ENCODE measurements at regions not wholly inside any gene's neighbourhood (a gene's known extent, or its start where the extent isn't known, plus 50 kb on each side); places are given as distances from the start of the nearest gene placed in this dataset.

DNA sequence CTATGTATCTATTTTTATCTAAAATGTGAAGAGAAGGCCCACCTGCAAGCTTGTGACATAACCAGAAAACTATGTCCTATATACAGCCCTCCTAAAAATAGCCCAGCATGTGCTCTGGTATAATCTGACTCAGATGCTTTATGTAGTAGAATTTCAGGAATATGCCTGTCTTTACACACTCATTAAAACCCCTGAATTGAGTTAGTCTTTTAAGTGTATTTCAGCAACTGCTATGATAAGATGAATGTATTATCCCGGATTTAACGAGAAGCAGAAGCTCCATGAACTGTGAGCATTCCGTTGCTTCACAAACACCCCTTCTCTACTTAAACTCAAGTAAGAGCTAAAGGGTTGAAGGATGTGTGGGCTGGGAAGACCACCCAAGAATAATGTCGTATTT, 89.9 kb upstream of the PRICKLE1 start:
- Histone ChIP-seq H3K27ac (no peak overlapping the region), H3K36me3 (replicated peaks in 1 of 2) (no peaks in the 10 kb centered on the region), H3K9me3 (replicated peaks in 1 of 3) (no peaks in the 10 kb centered on the region), H3K27me3 (no peaks in the 10 kb centered on the region), H3K4me3 (no peak overlapping the region), H3K4me1 (replicated peaks in 1 of 2) (no peaks in the 10 kb centered on the region)
- TF ChIP-seq POLR2A (IDR thresholded peaks at IDR 0.05): no peak
- TF ChIP-seq, protein P1, sequence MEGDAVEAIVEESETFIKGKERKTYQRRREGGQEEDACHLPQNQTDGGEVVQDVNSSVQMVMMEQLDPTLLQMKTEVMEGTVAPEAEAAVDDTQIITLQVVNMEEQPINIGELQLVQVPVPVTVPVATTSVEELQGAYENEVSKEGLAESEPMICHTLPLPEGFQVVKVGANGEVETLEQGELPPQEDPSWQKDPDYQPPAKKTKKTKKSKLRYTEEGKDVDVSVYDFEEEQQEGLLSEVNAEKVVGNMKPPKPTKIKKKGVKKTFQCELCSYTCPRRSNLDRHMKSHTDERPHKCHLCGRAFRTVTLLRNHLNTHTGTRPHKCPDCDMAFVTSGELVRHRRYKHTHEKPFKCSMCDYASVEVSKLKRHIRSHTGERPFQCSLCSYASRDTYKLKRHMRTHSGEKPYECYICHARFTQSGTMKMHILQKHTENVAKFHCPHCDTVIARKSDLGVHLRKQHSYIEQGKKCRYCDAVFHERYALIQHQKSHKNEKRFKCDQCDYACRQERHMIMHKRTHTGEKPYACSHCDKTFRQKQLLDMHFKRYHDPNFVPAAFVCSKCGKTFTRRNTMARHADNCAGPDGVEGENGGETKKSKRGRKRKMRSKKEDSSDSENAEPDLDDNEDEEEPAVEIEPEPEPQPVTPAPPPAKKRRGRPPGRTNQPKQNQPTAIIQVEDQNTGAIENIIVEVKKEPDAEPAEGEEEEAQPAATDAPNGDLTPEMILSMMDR (IDR thresholded peaks at IDR 0.05): no peak
- intact Hi-C loops (cut with DNase I): no loop called here
- no peak for DNase-seq
- WGBS, 4 donors: 47 to 63% (median 54%) methylated on average over 4 of the region's 4 CpGs

DNA sequence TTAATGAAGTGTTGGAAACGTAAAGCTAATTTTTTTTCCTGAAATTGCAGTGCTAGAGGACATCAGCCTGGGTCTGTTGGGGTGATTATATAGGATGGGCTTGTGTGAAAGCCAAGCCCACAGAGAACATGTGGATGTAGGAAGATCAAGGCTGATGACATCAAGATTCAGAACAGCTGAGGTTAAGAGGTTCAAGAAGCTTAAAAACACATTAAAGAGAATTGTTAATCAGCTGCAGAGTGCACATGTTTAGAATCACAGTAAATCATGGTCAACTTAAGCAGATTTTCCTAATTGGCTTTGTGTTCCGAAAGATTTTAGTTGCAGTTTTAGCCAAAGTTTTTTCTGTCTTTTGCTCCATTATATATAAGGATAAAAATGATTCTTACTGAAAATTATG, 87.9 kb upstream of the PRICKLE1 start:
- intact Hi-C loops (cut with DNase I): no loop called here
- 68 to 78% (median 71%) methylated on average over 2 of the region's 2 CpGs for WGBS, 4 donors

GRCh38 chr12:42673535-42673934, 84.0 kb upstream of the PRICKLE1 start:
- no peaks in the 10 kb centered on the region for H3K9me3 ChIP-seq (replicated peaks in 1 of 3)
- H3K36me3 ChIP-seq (replicated peaks in 1 of 2): no peaks in the 10 kb centered on the region
- no peak for DNase-seq
- H3K4me3 ChIP-seq: no peak overlapping the region
- TF ChIP-seq, protein P1 (IDR thresholded peaks at IDR 0.05): no peak
- no peak for TF ChIP-seq POLR2A (IDR thresholded peaks at IDR 0.05)
- WGBS, 4 donors: 75 to 84% (median 80%) methylated on average over 3 of the region's 3 CpGs
- H3K4me1 ChIP-seq (replicated peaks in 1 of 2): no peaks in the 10 kb centered on the region
- intact Hi-C loops (cut with DNase I): no loop called here
- no peak overlapping the region for H3K27ac ChIP-seq
- no peaks in the 10 kb centered on the region for H3K27me3 ChIP-seq

More for the DNA sequence above, 87.9 kb upstream of the PRICKLE1 start:
- TF ChIP-seq, protein P1 (IDR thresholded peaks at IDR 0.05): no peak
- no peak for TF ChIP-seq POLR2A (IDR thresholded peaks at IDR 0.05)
- Histone ChIP-seq H3K4me3 (no peak overlapping the region), H3K9me3 (replicated peaks in 1 of 3) (no peaks in the 10 kb centered on the region), H3K36me3 (replicated peaks in 1 of 2) (no peaks in the 10 kb centered on the region), H3K27ac (no peak overlapping the region), H3K4me1 (replicated peaks in 1 of 2) (no peaks in the 10 kb centered on the region), H3K27me3 (no peaks in the 10 kb centered on the region)
- no peak for DNase-seq

- TF ChIP-seq, protein P1 (IDR thresholded peaks at IDR 0.05): no peak
- TF ChIP-seq POLR2A (IDR thresholded peaks at IDR 0.05): no peak
- intact Hi-C loops (cut with DNase I): no loop called here
Measured at GRCh38 chr12:42670719-42671118, 81.2 kb upstream of the PRICKLE1 start.

More at GRCh38 chr12:42670719-42671118, 81.2 kb upstream of the PRICKLE1 start:
- Histone ChIP-seq H3K4me1 (replicated peaks in 1 of 2) (no peaks in the 10 kb centered on the region), H3K4me3 (no peak overlapping the region), H3K27ac (no peak overlapping the region), H3K27me3 (no peaks in the 10 kb centered on the region), H3K36me3 (replicated peaks in 1 of 2) (no peaks in the 10 kb centered on the region), H3K9me3 (replicated peaks in 1 of 3) (no peaks in the 10 kb centered on the region)
- no peak for DNase-seq

Measured in adrenal gland (tissue), 9 donors.